Fibroblast of skin of abdomen (primary cell): ENCODE measurements at regions not wholly inside any gene's neighbourhood (a gene's known extent, or its start where the extent isn't known, plus 50 kb on each side); places are given as distances from the start of the nearest gene placed in this dataset.
A peak's percentile ranks its signal among the peaks of the same experiment; 100 is the strongest.
"Not testable (repeated sequence)": the region's sequence is repeated elsewhere in the genome, so short reads cannot be mapped to it uniquely, and the experiment has no call there.

ENCODE experiments used
- DNase-seq: peaks from one replicate; pipeline ENCODE4 v3.0.0-alpha.2; 2013

- no peak for DNase-seq
Observed at GRCh38 chr1:10942542-10942912, 69.9 kb upstream of the TARDBP start.

DNA sequence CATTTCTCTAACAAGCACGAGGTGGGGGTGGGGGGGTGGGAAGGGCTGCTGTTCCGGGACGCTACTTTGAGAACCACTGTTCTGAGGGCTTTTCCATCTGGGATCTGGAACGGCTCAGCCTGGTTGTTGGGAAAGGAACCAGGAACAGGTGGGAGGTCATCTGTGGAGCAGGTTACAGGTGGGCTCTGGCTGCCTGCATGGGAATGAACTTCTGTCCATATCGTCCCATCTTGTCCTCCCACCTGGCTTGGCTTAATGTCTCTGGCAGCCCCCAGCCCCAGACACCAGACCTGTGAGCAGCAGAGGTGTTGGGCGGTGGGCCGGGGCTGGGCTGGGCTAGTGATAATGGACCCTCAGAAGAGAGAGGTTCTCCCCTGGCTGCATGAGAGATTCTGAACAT, 69.4 kb upstream of the TARDBP start:
- no peak for DNase-seq

GRCh38 chr1:10943991-10944730, 68.3 kb upstream of the TARDBP start:
- peak; percentile 20 for DNase-seq

GRCh38 chr1:10945991-10946509, 66.4 kb upstream of the TARDBP start:
- DNase-seq, result no peak

- DNase-seq, result no peak
Observed at GRCh38 chr1:10947181-10947580, 65.3 kb upstream of the TARDBP start.

DNA sequence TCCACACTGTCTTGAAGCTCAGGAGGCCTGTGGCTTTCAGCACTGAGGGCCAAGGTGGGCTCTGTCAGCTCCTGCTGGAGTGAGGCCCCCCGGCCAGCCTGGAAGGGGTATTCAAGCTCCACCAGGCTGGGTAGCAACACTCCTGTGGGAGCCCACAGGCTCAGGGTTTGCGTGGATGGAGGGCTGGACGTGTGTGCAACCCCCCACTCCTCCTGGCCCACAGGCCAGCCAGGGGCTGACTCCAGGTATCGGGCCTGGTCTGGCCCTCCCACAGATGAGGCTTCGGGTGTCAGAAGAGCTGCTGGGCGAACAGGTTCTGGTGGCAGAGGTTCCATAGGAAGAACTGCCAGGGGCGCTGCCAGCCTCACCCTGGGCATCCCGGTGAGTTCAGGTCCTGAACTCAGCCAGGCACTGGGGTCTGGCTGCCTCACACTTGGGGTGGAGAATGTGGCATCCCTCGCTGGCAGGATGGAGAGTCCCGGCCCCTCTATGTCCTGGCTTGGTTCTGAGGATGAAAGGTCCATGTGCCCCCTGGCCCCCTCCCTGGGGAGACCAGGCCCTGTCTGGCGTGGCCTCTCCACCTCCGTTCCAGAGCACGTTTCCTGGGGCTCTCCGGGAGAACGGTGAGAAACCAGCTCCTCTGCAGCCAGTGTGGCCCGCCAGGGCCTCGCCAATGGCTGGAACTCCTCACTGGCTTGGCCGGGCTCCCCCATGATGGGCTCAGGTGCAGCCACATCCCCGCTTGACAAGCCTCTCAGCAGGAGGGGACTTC, 64.6 kb upstream of the TARDBP start:
- no peak for DNase-seq

- DNase-seq, result no peak
Observed at GRCh38 chr1:10948463-10948775, 64.0 kb upstream of the TARDBP start.

DNA sequence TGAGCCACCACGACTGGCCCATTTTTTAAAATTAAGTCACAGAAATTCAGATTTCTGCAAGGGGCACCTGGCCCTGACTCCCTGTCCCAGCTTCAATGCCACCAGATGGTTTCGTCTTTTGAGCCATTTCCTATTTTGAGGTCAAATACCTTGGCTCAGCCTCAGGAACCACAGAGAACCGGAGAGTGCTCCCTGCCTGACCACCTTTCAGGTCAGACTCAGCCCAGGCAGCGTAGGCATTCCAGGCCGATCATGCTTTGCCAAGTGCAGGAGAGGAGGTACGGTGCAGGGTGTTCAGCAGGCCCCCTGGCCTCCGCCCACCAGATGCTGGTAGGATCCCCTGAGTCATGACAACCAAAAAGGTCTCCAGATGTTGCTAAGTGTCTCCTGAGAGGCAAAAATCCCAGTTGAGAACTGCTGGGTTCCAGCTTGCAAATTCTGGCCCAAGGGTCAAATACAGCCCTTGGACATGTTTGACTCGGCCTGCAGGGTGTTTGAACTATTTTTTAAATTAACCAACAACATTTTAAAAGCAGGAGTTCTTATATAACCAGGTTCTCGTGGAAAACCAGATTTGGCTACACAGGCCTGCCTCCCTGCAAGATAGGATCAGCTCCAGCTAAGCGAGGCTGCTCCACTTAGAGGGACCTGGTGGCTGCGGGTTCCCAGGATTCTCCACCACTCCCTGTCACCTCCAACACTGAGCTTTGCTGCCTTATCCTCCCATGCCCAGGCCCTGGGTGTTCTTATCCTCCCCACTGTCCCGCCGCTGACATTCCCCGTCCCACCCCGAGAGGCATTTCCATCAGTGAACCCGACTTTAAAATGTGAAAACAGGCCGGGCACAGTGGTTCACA, 61.9 kb upstream of the TARDBP start:
- DNase-seq, result no peak

- not testable (repeated sequence) for DNase-seq
Observed at GRCh38 chr1:10951298-10951697, 61.2 kb upstream of the TARDBP start.

DNA sequence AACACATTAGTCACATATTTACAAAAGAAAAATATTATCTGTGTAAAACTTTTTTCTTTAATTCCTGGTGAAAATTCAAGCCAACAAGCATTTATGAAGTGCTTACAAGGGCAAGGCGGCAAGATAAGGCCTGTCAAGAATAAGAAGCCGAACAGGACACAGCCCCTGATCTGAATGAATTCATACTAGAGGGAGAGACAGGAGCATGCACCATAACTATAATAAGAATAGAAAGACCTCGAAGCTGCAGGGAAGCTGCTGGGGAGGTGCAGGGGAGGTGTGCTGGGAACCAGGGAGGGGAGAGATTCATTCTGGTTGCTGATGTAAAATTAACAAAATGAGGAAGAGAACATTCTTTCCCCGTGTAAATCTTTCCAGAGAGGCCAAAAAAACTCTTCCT, 60.5 kb upstream of the TARDBP start:
- DNase-seq, result no peak

- DNase-seq, result no peak
Observed at GRCh38 chr1:10953505-10954193, 58.8 kb upstream of the TARDBP start.

DNA sequence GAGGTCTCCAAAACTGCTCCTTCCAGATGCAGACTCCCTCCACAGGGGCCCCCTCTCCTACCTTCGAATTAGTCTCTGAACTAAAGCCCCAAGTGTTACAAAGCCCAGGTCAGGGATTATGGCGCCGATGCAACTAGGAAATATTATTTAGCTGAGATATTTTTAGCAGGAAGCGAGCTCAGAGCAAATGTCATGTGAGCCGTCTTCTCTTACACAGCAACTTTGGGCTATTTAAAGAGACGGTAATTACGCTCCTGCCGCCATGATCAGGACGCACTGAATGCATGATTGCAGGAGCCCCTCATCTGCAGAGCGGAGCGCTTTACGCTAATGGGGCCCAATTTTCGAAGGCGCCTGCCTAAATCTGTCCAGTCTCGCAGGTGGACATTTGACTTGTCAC, 55.3 kb upstream of the TARDBP start:
- DNase-seq, result no peak

GRCh38 chr1:10958614-10959013, 53.8 kb upstream of the TARDBP start:
- DNase-seq, result no peak

GRCh38 chr1:10960411-10961299, 51.8 kb upstream of the TARDBP start:
- DNase-seq, result peak; percentile 59

GRCh38 chr1:10961300-10961833, 51.1 kb upstream of the TARDBP start:
- no peak for DNase-seq

DNA sequence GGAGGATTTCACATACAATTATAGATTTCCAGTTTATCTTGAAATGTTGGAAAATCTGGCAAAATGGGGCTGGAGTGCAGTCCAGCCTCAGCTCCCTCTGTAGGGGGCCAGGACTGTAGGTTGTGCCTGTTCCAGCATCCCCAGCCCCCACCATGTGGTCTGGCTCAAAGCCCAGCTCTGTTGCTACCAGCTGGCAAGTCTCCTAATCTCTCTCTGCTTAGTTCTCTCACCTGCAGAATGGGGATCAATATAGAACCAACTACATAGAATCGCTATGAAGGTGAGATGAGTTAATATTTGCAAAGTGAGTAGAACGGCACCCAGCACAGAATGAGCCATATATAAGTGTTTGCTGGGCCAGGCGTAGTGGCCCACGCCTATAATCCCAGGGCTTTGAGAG, 50.0 kb upstream of the TARDBP start:
- DNase-seq, result peak; percentile 28
